ENCODE measurements at regions not wholly inside any gene's neighbourhood (a gene's known extent, or its start where the extent isn't known, plus 50 kb on each side); places are given as distances from the start of the nearest gene placed in this dataset.

DNA sequence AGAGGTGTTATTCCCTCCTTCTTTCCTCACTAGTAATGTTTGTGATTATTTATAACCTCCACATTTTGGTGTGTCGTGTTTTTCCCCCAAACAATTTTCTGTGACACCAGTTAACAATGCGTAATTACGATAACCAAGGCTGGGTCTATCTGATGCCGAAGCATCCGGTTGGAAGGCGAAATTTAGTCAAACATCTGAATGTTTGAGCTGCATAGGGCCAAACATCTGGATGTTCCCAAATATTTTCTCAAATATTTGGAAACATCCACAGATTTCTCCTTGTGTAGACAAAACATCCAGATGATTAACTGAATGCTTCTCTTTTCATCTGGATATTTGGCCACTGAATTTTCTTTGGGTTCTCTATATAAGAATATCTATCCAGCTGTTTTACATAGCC lies 371.7 kb downstream of the NFIB start:
- no peaks in the 10 kb centered on the region for H3K4me1 Mint-ChIP-seq
- H3K4me2 ChIP-seq (replicated peaks; ENCODE audit: low read depth, low read length, poor library complexity, severe bottlenecking): no peak overlapping the region
- no peaks in the 10 kb centered on the region for H3K27me3 ChIP-seq (replicated peaks in 1 of 4; ENCODE audit: control extremely low read depth in 1 of 4, control insufficient read depth in 3 of 4, insufficient read depth in 4 of 4, low read length in 3 of 4)
- no peak overlapping the region for H3K27ac Mint-ChIP-seq
- peaks cover 0 to 2% (median 0%) of the 10 kb centered on the region in 3 donors for H3K9me3 ChIP-seq (ENCODE audit: control extremely low read depth in 1 of 3, control insufficient read depth in 2 of 3, insufficient read depth in 1 of 3, low read length in 2 of 3)
- H3K4me1 ChIP-seq (ENCODE audit: control insufficient read depth in 2 of 2, insufficient read depth in 2 of 2, low read length in 2 of 2): no peaks in the 10 kb centered on the region
- intact Hi-C loops (cut with micrococcal nuclease): no loop called here
- ChIA-PET POLR2A (no interaction called here), CTCF (no interaction called here)
- H3K79me2 ChIP-seq (ENCODE audit: control insufficient read depth, insufficient read depth, low read length): no peaks in the 10 kb centered on the region
- no peak overlapping the region for H3K27ac ChIP-seq (ENCODE audit: low read length in 2 of 2)
- TF ChIP-seq EZH2 (IDR thresholded peaks at IDR 0.05; ENCODE audit: borderline replicate concordance, insufficient read depth, low read depth, low read length, poor library complexity, severe bottlenecking): no peak
- TF ChIP-seq CTCF (IDR thresholded peaks at IDR 0.05): no peak
- H2AFZ ChIP-seq (ENCODE audit: insufficient read depth, low read depth, low read length, poor library complexity, severe bottlenecking): no peak overlapping the region
- no peaks in the 10 kb centered on the region for H4K20me1 ChIP-seq (ENCODE audit: control insufficient read depth, insufficient read depth, low read length, poor library complexity, severe bottlenecking)
- no peak overlapping the region for H3K4me3 ChIP-seq (ENCODE audit: control extremely low read depth in 1 of 5, extremely low read depth in 1 of 5, insufficient read depth in 1 of 5, low read depth in 2 of 5, low read length in 4 of 5)
- no peak overlapping the region for H3K4me3 Mint-ChIP-seq
- ATAC-seq (ENCODE audit: low read depth) (no peak), DNase-seq (no peak)
- no peak overlapping the region for H3K9ac ChIP-seq (ENCODE audit: low read length)
- no peaks in the 10 kb centered on the region for H3K9me3 Mint-ChIP-seq (ENCODE audit: insufficient read depth)
- no peaks in the 10 kb centered on the region for H3K27me3 Mint-ChIP-seq
- 98% methylated on average over 5 of the region's 6 CpGs for WGBS (ENCODE audit: insufficient coverage)
- H3K36me3 ChIP-seq (replicated peaks in 1 of 2; ENCODE audit: control extremely low read depth in 1 of 2, control insufficient read depth in 1 of 2, extremely low read depth in 1 of 2, insufficient read depth in 2 of 2, low read length in 1 of 2): no peaks in the 10 kb centered on the region

GRCh38 chr9:13941714-13942113 lies 372.2 kb downstream of the NFIB start:
- H3K27ac ChIP-seq (ENCODE audit: low read length in 2 of 2): no peak overlapping the region
- CTCF ChIA-PET: no interaction called here
- no peaks in the 10 kb centered on the region for H3K79me2 ChIP-seq (ENCODE audit: control insufficient read depth, insufficient read depth, low read length)
- H3K4me1 ChIP-seq (ENCODE audit: control insufficient read depth in 2 of 2, insufficient read depth in 2 of 2, low read length in 2 of 2): no peaks in the 10 kb centered on the region
- no peaks in the 10 kb centered on the region for H3K27me3 Mint-ChIP-seq
- no peak overlapping the region for H3K27ac Mint-ChIP-seq
- no peak overlapping the region for H2AFZ ChIP-seq (ENCODE audit: insufficient read depth, low read depth, low read length, poor library complexity, severe bottlenecking)
- H4K20me1 ChIP-seq (ENCODE audit: control insufficient read depth, insufficient read depth, low read length, poor library complexity, severe bottlenecking): no peaks in the 10 kb centered on the region
- H3K9me3 ChIP-seq (ENCODE audit: control extremely low read depth in 1 of 3, control insufficient read depth in 2 of 3, insufficient read depth in 1 of 3, low read length in 2 of 3): peaks cover 0 to 2% (median 0%) of the 10 kb centered on the region in 3 donors
- WGBS (ENCODE audit: insufficient coverage): 79% methylated on average over 2 of the region's 7 CpGs
- H3K4me3 ChIP-seq (ENCODE audit: control extremely low read depth in 1 of 5, extremely low read depth in 1 of 5, insufficient read depth in 1 of 5, low read depth in 2 of 5, low read length in 4 of 5): no peak overlapping the region
- DNase-seq (no peak), ATAC-seq (ENCODE audit: low read depth) (no peak)
- H3K4me3 Mint-ChIP-seq: no peak overlapping the region
- no peak overlapping the region for H3K9ac ChIP-seq (ENCODE audit: low read length)
- no peak overlapping the region for H3K4me2 ChIP-seq (replicated peaks; ENCODE audit: low read depth, low read length, poor library complexity, severe bottlenecking)
- H3K4me1 Mint-ChIP-seq: no peaks in the 10 kb centered on the region
- POLR2A ChIA-PET: no interaction called here
- H3K36me3 ChIP-seq (replicated peaks in 1 of 2; ENCODE audit: control extremely low read depth in 1 of 2, control insufficient read depth in 1 of 2, extremely low read depth in 1 of 2, insufficient read depth in 2 of 2, low read length in 1 of 2): no peaks in the 10 kb centered on the region
- intact Hi-C loops (cut with micrococcal nuclease): no loop called here
- TF ChIP-seq EZH2 (IDR thresholded peaks at IDR 0.05; ENCODE audit: borderline replicate concordance, insufficient read depth, low read depth, low read length, poor library complexity, severe bottlenecking) (no peak), CTCF (IDR thresholded peaks at IDR 0.05) (no peak)
- H3K27me3 ChIP-seq (replicated peaks in 1 of 4; ENCODE audit: control extremely low read depth in 1 of 4, control insufficient read depth in 3 of 4, insufficient read depth in 4 of 4, low read length in 3 of 4): no peaks in the 10 kb centered on the region
- no peaks in the 10 kb centered on the region for H3K9me3 Mint-ChIP-seq (ENCODE audit: insufficient read depth)

Measured in B cell (primary cell).